WTC11 (cell line): ENCODE measurements at regions not wholly inside any gene's neighbourhood (a gene's known extent, or its start where the extent isn't known, plus 50 kb on each side); places are given as distances from the start of the nearest gene placed in this dataset.

ENCODE experiments used
- ELF4 ChIP-seq: sonication (generic); formaldehyde crosslinking; IDR thresholded peaks from 2 replicates; pipeline ENCODE4 v1.8.1; 2022; ENCODE audit warnings: low read depth, mild to moderate bottlenecking, moderate library complexity, missing genetic modification reagents
- OVOL2 ChIP-seq: fragments of 250-450 bp; sonication (Bioruptor Pico); IDR thresholded peaks from 2 replicates; pipeline ENCODE4 v1.9.0; 2021; ENCODE audit warnings: mild to moderate bottlenecking, borderline replicate concordance
- TF ChIP-seq, protein P1 (sequence below): fragments of 200-600 bp; IDR thresholded peaks from 2 replicates; pipeline ENCODE4 v1.8.0; 2022; ENCODE audit warnings: antibody characterized with exemption
- TF ChIP-seq, protein P2 (sequence below): sonication (generic); formaldehyde crosslinking; IDR thresholded peaks from 2 replicates; pipeline ENCODE4 v1.8.1; 2022; ENCODE audit warnings: mild to moderate bottlenecking, moderate library complexity, missing genetic modification reagents

DNA sequence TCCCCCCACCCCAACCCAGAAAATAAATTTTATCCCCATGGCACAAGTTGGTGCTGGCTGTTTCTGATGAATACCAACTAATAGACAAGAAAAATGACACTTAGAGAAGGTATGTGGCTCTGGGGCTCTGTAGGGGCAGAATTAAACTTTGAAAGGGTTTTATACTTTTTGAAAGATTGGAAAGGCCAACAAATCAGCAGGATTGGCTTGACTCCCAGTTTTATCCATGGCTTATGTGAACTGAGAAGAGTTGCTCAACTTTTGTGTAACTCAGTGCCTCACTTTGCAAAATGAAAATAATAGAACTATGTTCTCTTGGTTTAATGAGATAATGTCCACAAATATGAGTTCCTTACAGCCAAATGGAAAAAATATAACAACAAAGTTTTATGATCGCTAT is 288.9 kb upstream of the KIF2A start:
- TF ChIP-seq, protein P1, sequence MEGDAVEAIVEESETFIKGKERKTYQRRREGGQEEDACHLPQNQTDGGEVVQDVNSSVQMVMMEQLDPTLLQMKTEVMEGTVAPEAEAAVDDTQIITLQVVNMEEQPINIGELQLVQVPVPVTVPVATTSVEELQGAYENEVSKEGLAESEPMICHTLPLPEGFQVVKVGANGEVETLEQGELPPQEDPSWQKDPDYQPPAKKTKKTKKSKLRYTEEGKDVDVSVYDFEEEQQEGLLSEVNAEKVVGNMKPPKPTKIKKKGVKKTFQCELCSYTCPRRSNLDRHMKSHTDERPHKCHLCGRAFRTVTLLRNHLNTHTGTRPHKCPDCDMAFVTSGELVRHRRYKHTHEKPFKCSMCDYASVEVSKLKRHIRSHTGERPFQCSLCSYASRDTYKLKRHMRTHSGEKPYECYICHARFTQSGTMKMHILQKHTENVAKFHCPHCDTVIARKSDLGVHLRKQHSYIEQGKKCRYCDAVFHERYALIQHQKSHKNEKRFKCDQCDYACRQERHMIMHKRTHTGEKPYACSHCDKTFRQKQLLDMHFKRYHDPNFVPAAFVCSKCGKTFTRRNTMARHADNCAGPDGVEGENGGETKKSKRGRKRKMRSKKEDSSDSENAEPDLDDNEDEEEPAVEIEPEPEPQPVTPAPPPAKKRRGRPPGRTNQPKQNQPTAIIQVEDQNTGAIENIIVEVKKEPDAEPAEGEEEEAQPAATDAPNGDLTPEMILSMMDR: no peak
- TF ChIP-seq, protein P2, sequence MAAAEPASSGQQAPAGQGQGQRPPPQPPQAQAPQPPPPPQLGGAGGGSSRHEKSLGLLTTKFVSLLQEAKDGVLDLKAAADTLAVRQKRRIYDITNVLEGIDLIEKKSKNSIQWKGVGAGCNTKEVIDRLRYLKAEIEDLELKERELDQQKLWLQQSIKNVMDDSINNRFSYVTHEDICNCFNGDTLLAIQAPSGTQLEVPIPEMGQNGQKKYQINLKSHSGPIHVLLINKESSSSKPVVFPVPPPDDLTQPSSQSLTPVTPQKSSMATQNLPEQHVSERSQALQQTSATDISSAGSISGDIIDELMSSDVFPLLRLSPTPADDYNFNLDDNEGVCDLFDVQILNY (CRISPR knock-in tag): no peak
- TF ChIP-seq OVOL2 (CRISPR knock-in tag) (no peak), ELF4 (no peak)
